ENCODE measurements at regions not wholly inside any gene's neighbourhood (a gene's known extent, or its start where the extent isn't known, plus 50 kb on each side); places are given as distances from the start of the nearest gene placed in this dataset.

- H2AFZ ChIP-seq (ENCODE audit: low read depth, low read length, severe bottlenecking) = no peak overlapping the region
- no peak overlapping the region for H3K9ac ChIP-seq (ENCODE audit: low read length)
- no peak overlapping the region for H3K27ac ChIP-seq (ENCODE audit: low read depth, low read length)
Observed at GRCh38 chr2:12949406-12949805, 232.7 kb downstream of the TRIB2 start.

GRCh38 chr2:12950174-12950573 lies 233.4 kb downstream of the TRIB2 start:
- H3F3A ChIP-seq (ENCODE audit: insufficient read depth) = no peaks in the 10 kb centered on the region
- no peaks in the 10 kb centered on the region for H3K9me3 ChIP-seq (ENCODE audit: insufficient read depth, low read length)
- H3K9me2 ChIP-seq (replicated peaks; ENCODE audit: insufficient read depth, low read length) = no peaks in the 10 kb centered on the region
- no peak for TF ChIP-seq CTCF (IDR thresholded peaks at IDR 0.05; ENCODE audit: insufficient read depth, low read length, poor library complexity, severe bottlenecking)
- TF ChIP-seq EZH2phosphoT487 (conservative IDR thresholded peaks at IDR 0.05; ENCODE audit: low read length) = no peak
- H3K27me3 ChIP-seq (ENCODE audit: low read length) = no peaks in the 10 kb centered on the region
- no peak overlapping the region for H2AFZ ChIP-seq (ENCODE audit: low read depth, low read length, severe bottlenecking)
- H3K27ac ChIP-seq (ENCODE audit: low read depth, low read length) = no peak overlapping the region
- no peak overlapping the region for H3K4me3 ChIP-seq (ENCODE audit: insufficient read depth, low read length, poor library complexity, severe bottlenecking)
- H3K4me2 ChIP-seq (ENCODE audit: low read depth, low read length, poor library complexity, severe bottlenecking) = no peak overlapping the region
- H3K79me2 ChIP-seq (ENCODE audit: insufficient read depth, low read length) = no peaks in the 10 kb centered on the region
- H4K20me1 ChIP-seq (ENCODE audit: low read depth, low read length) = no peaks in the 10 kb centered on the region
- H3K9ac ChIP-seq (ENCODE audit: low read length) = no peak overlapping the region
- no peaks in the 10 kb centered on the region for H3K36me3 ChIP-seq (ENCODE audit: low read length)

More at GRCh38 chr2:12949406-12949805, 232.7 kb downstream of the TRIB2 start:
- no peaks in the 10 kb centered on the region for H3K79me2 ChIP-seq (ENCODE audit: insufficient read depth, low read length)
- H3F3A ChIP-seq (ENCODE audit: insufficient read depth) = no peaks in the 10 kb centered on the region
- H3K9me3 ChIP-seq (ENCODE audit: insufficient read depth, low read length) = no peaks in the 10 kb centered on the region
- no peaks in the 10 kb centered on the region for H3K36me3 ChIP-seq (ENCODE audit: low read length)
- no peaks in the 10 kb centered on the region for H3K27me3 ChIP-seq (ENCODE audit: low read length)
- no peak overlapping the region for H3K4me3 ChIP-seq (ENCODE audit: insufficient read depth, low read length, poor library complexity, severe bottlenecking)
- H3K9me2 ChIP-seq (replicated peaks; ENCODE audit: insufficient read depth, low read length) = no peaks in the 10 kb centered on the region
- no peaks in the 10 kb centered on the region for H4K20me1 ChIP-seq (ENCODE audit: low read depth, low read length)
- no peak overlapping the region for H3K4me2 ChIP-seq (ENCODE audit: low read depth, low read length, poor library complexity, severe bottlenecking)
- TF ChIP-seq CTCF (IDR thresholded peaks at IDR 0.05; ENCODE audit: insufficient read depth, low read length, poor library complexity, severe bottlenecking) (no peak), EZH2phosphoT487 (conservative IDR thresholded peaks at IDR 0.05; ENCODE audit: low read length) (no peak)

GRCh38 chr2:12950957-12951656 lies 234.4 kb downstream of the TRIB2 start:
- H3K9ac ChIP-seq (ENCODE audit: low read length) = no peak overlapping the region
- no peaks in the 10 kb centered on the region for H3F3A ChIP-seq (ENCODE audit: insufficient read depth)
- H3K79me2 ChIP-seq (ENCODE audit: insufficient read depth, low read length) = no peaks in the 10 kb centered on the region
- no peak overlapping the region for H3K27ac ChIP-seq (ENCODE audit: low read depth, low read length)
- no peak overlapping the region for H2AFZ ChIP-seq (ENCODE audit: low read depth, low read length, severe bottlenecking)
- TF ChIP-seq EZH2phosphoT487 (conservative IDR thresholded peaks at IDR 0.05; ENCODE audit: low read length) (no peak), CTCF (IDR thresholded peaks at IDR 0.05; ENCODE audit: insufficient read depth, low read length, poor library complexity, severe bottlenecking) (no peak)
- no peaks in the 10 kb centered on the region for H3K9me2 ChIP-seq (replicated peaks; ENCODE audit: insufficient read depth, low read length)
- H3K36me3 ChIP-seq (ENCODE audit: low read length) = no peaks in the 10 kb centered on the region
- H3K9me3 ChIP-seq (ENCODE audit: insufficient read depth, low read length) = no peaks in the 10 kb centered on the region
- no peaks in the 10 kb centered on the region for H3K27me3 ChIP-seq (ENCODE audit: low read length)
- no peak overlapping the region for H3K4me3 ChIP-seq (ENCODE audit: insufficient read depth, low read length, poor library complexity, severe bottlenecking)
- no peaks in the 10 kb centered on the region for H4K20me1 ChIP-seq (ENCODE audit: low read depth, low read length)
- no peak overlapping the region for H3K4me2 ChIP-seq (ENCODE audit: low read depth, low read length, poor library complexity, severe bottlenecking)
